HEK293T (cell line): ENCODE measurements at regions not wholly inside any gene's neighbourhood (a gene's known extent, or its start where the extent isn't known, plus 50 kb on each side); places are given as distances from the start of the nearest gene placed in this dataset.

Experiments used
- CTCF ChIA-PET: fragments of 350-600 bp; formaldehyde crosslinking; extraction: SDS; loops from one replicate; lab custom pipeline; 2021; ENCODE audit warnings: antibody characterized with exemption, inconsistent platforms; lab: Yijun Ruan, JAX
- POLR2A ChIA-PET: fragments of 350-600 bp; formaldehyde crosslinking; extraction: SDS; loops from one replicate; lab custom pipeline; 2020; ENCODE audit warnings: antibody characterized with exemption, inconsistent platforms; lab: Yijun Ruan, JAX
- DNase-seq: peaks from one replicate; pipeline ENCODE4 v3.0.0; 2012; ENCODE audit warnings: mixed read lengths; ENCODE audit errors: extremely low spot score
- ARNT ChIP-seq: fragments of 450-650 bp; IDR thresholded peaks from 2 replicates; pipeline ENCODE4 v1.6.1; 2017; ENCODE audit warnings: mild to moderate bottlenecking
- BHLHE40 ChIP-seq: fragments of 450-650 bp; IDR thresholded peaks from 2 replicates; pipeline ENCODE4 v1.6.1; 2016; ENCODE audit warnings: mild to moderate bottlenecking, moderate library complexity, borderline replicate concordance
- CTBP1 ChIP-seq: fragments of 450-650 bp; IDR thresholded peaks from 2 replicates; pipeline ENCODE4 v1.6.1; 2016; ENCODE audit warnings: borderline replicate concordance
- ELF4 ChIP-seq: fragments of 450-650 bp; IDR thresholded peaks from 2 replicates; pipeline ENCODE4 v1.6.1; 2017; ENCODE audit warnings: antibody characterized with exemption
- FOXA1 ChIP-seq: fragments of 450-650 bp; IDR thresholded peaks from 2 replicates; pipeline ENCODE4 v1.6.1; 2016; ENCODE audit warnings: mild to moderate bottlenecking
- FOXK2 ChIP-seq: fragments of 450-650 bp; IDR thresholded peaks from 2 replicates; pipeline ENCODE4 v1.6.1; 2016; ENCODE audit warnings: mild to moderate bottlenecking
- FOXM1 ChIP-seq: fragments of 450-650 bp; IDR thresholded peaks from 2 replicates; pipeline ENCODE4 v1.6.1; 2017; ENCODE audit warnings: mild to moderate bottlenecking, borderline replicate concordance
- HDGF ChIP-seq: fragments of 450-650 bp; IDR thresholded peaks from 2 replicates; pipeline ENCODE4 v1.6.1; 2017; ENCODE audit warnings: antibody characterized with exemption, borderline replicate concordance
- L3MBTL2 ChIP-seq: fragments of 450-650 bp; conservative IDR thresholded peaks from 2 replicates; pipeline ENCODE4 v1.6.1; 2016; ENCODE audit warnings: mild to moderate bottlenecking
- LEF1 ChIP-seq: fragments of 450-650 bp; IDR thresholded peaks from 2 replicates; pipeline ENCODE4 v1.6.1; 2017; ENCODE audit warnings: mild to moderate bottlenecking, borderline replicate concordance
- NFRKB ChIP-seq: fragments of 450-650 bp; IDR thresholded peaks from 2 replicates; pipeline ENCODE4 v1.6.1; 2016; ENCODE audit warnings: mild to moderate bottlenecking, moderate library complexity
- SP1 ChIP-seq: fragments of 450-650 bp; IDR thresholded peaks from 2 replicates; pipeline ENCODE4 v1.6.1; 2017
- SUZ12 ChIP-seq: fragments of 450-650 bp; IDR thresholded peaks from 2 replicates; pipeline ENCODE4 v1.6.1; 2016; ENCODE audit warnings: mild to moderate bottlenecking
- TARDBP ChIP-seq: fragments of 450-650 bp; IDR thresholded peaks from 2 replicates; pipeline ENCODE4 v1.6.1; 2016
- ZNF384 ChIP-seq: fragments of 450-650 bp; IDR thresholded peaks from 2 replicates; pipeline ENCODE4 v1.6.1; 2016
- TF ChIP-seq, protein P1 (sequence below): fragments of 450-650 bp; IDR thresholded peaks from 2 replicates; pipeline ENCODE4 v1.6.1; 2016

DNA sequence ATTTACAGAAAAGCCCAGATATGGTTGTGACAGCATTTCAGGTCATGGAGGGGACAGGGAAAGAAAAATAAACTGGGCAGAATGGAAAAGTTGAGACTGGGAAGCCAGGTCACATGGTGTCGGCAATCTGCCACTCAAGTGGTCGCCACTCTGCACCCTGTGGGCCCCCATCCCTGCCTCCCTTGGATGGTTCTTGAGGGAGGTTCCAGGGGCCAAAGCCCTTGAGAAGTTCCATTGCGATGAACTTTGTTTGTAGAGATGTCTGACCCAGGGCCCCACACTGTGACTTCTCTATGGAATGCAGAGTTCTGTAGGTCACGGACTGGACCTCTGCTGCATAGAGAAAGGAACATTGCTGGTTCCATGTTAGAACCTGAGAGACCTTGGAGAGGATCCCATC lies 105.7 kb upstream of the SLC14A2 start:
- POLR2A ChIA-PET = no interaction called here
- no peak for DNase-seq
- CTCF ChIA-PET = no interaction called here
- no peak for TF ChIP-seq ZNF384
- TF ChIP-seq LEF1 = no peak

DNA sequence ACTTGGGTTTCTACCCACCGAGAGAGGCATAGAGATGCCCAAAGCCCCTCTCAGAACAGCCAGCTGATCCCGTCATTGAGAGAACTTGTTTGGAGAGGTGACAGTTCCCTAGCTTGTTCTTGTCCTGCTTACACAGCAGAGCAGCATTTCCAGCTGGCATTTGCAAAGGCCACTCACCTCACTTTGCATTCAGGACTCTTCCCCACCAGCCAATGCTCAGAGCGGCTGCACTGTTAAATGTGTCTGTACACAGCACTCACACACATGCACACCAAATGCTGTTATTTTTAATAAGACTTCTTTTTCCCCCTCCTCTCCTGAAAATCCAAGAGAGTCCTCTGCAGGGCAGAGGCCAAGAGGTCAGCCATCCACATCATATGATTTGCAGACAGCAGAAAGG lies 104.6 kb upstream of the SLC14A2 start:
- CTCF ChIA-PET = no interaction called here
- POLR2A ChIA-PET = no interaction called here
- DNase-seq = no peak
- TF ChIP-seq FOXA1 (no peak), NFRKB (no peak), HDGF (no peak), FOXK2 (no peak), FOXM1 (no peak), L3MBTL2 (no peak), ZNF384 (no peak), SUZ12 (no peak), SP1 (no peak), BHLHE40 (no peak), TARDBP (no peak)
- TF ChIP-seq, protein P1, sequence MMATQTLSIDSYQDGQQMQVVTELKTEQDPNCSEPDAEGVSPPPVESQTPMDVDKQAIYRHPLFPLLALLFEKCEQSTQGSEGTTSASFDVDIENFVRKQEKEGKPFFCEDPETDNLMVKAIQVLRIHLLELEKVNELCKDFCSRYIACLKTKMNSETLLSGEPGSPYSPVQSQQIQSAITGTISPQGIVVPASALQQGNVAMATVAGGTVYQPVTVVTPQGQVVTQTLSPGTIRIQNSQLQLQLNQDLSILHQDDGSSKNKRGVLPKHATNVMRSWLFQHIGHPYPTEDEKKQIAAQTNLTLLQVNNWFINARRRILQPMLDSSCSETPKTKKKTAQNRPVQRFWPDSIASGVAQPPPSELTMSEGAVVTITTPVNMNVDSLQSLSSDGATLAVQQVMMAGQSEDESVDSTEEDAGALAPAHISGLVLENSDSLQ = no peak

DNA sequence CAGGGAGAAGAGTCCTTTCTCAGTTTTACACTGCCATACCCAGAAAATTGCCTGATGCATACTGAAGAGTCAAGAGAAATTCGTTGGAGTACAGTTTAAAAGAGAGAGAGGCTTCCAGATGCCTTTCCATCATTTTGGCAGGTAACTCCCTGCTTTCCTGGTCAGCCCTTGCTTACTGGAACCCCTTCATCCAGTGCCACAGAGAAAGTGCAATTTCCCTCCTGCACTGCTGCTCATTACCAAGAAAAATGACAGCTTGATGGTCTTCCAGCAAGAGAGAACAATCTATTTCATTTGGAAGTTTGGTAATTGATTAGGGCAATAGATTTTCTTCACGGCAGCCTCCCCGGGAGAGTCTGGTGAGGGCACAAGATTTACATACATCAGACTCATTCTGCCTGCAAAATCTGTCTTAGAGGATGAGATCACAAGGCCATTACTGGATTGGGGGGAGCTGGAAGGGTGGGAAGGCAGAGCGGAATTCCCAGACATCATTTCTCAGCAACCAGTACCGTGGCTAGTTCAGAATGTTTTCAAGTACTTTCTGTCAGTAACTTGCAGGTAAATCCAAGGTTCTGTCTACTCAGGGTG lies 102.8 kb upstream of the SLC14A2 start:
- ChIA-PET POLR2A (no interaction called here), CTCF (no interaction called here)
- DNase-seq = no peak
- TF ChIP-seq TARDBP (no peak), BHLHE40 (no peak), FOXM1 (no peak), SUZ12 (no peak), HDGF (no peak), ARNT (no peak), ELF4 (no peak)

DNA sequence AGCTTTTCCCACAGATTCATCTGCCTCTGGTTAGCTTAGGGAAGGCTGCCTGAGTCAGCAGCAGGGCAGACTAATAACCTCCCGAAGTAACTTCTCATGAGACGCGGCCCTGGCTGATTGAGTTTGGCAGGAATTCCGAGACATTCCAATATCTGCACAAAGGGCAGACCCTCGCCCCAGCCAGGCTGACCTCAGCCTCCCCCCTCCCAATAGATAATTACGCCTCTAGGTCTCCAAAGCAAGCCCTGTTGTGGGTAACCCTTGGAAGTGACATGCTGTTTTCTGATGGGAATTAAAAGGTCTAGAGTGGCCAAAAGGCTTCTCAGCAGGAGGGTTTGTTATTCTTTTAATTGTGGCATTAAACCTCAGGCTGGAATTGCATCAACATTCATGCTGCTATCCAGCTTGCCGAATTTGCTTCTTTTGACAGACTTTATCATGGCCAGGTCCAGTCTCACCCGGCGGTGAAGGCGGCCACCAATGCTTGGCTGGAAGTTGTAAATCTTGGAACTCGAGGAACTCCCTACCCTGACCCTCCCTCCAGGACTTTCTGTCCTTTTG lies 98.0 kb upstream of the SLC14A2 start:
- TF ChIP-seq FOXM1 (no peak), FOXK2 (no peak), ZNF384 (no peak), BHLHE40 (no peak), ARNT (no peak), TARDBP (no peak), LEF1 (no peak), CTBP1 (no peak), FOXA1 (no peak), NFRKB (no peak), HDGF (no peak), SUZ12 (no peak), L3MBTL2 (no peak), SP1 (no peak), ELF4 (no peak)
- TF ChIP-seq, protein P1 = no peak
- ChIA-PET CTCF (no interaction called here), POLR2A (interaction anchor here (1.0 kb wide), 1 partner anchor 48 kb away, joined by 3 read pairs; no protein-coding TSS in a partner anchor)
- DNase-seq = peak; percentile 9

DNA sequence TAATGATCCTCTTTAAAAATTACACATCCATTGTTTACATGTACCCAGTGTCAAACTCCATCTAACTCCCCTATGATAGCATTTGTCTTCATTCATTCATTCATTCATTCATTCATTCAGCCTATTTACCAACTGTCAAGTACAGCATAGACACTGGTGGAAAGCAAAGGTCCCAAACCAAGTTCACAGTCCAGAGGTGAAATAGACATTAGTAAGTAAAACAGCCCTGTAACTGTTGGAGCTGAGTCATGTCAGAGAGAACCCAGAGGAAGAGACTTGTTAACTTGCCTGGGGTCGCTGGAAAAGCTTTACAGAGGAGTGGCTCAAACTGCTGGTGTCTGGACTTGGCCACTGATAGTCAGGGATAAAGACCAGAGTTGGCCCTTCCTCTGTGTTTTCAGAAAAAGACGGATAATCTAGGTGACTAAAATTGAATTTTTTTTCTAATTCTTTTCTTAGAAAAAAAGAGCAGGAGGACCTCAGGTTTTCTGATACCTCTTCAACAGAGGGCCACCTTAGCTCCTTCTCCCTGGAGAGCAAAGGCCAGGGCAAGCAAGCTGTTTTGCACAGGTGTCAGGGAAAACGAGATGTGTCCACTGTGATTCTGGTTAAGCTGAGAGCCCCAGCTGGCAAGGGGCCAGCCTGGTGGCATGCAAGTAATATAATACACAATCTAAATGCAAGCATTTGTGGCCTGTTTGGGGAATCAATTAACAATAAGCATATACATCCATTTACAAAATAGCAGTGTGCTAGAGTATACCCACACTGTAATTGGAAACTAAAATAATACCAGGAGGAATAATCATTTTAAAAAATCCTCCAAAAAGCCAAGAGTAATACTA lies 96.7 kb upstream of the SLC14A2 start:
- CTCF ChIA-PET = interaction anchor here (0.7 kb wide), 1 partner anchor 1315 kb away, joined by 4 read pairs; no protein-coding TSS in a partner anchor
- POLR2A ChIA-PET = no interaction called here
- no peak for DNase-seq
- TF ChIP-seq ARNT (no peak), SP1 (no peak), TARDBP (no peak), LEF1 (no peak), SUZ12 (no peak), ZNF384 (no peak), FOXM1 (no peak), FOXK2 (no peak), FOXA1 (no peak), BHLHE40 (no peak), CTBP1 (no peak), L3MBTL2 (no peak), ELF4 (no peak), NFRKB (no peak), HDGF (no peak)
- TF ChIP-seq, protein P1 = no peak
